HFFc6 (cell line): ENCODE measurements at regions not wholly inside any gene's neighbourhood (a gene's known extent, or its start where the extent isn't known, plus 50 kb on each side); places are given as distances from the start of the nearest gene placed in this dataset.

Source experiments
- DNase-seq: peaks from one replicate; pipeline ENCODE4 v3.0.0-alpha.2; 2018
- H3K27ac Mint-ChIP-seq: 2 replicates; pipeline ENCODE4 v1.8.0; 2020; ENCODE audit warnings: mild to moderate bottlenecking, mixed read lengths
- H3K27me3 Mint-ChIP-seq: 2 replicates; pipeline ENCODE4 v1.8.0; 2021; ENCODE audit warnings: mild to moderate bottlenecking, moderate library complexity, mixed read lengths; ENCODE audit not compliant: insufficient read depth
- H3K36me3 Mint-ChIP-seq: 2 replicates; pipeline ENCODE4 v1.8.0; 2021; ENCODE audit warnings: low read depth, mixed read lengths
- H3K4me1 Mint-ChIP-seq: 2 replicates; pipeline ENCODE4 v1.8.0; 2020; ENCODE audit warnings: low read depth, mixed read lengths
- H3K4me3 Mint-ChIP-seq: 2 replicates; pipeline ENCODE4 v1.8.0; 2020; ENCODE audit warnings: mild to moderate bottlenecking, moderate library complexity, mixed read lengths
- H3K9me3 Mint-ChIP-seq: 2 replicates; pipeline ENCODE4 v1.8.0; 2020; ENCODE audit warnings: mild to moderate bottlenecking, mixed read lengths
- TF ChIP-seq, protein P1 (sequence below): fragments of 200-600 bp; sonication (generic); IDR thresholded peaks from 2 replicates; pipeline ENCODE4 v1.5.0; 2021; ENCODE audit warnings: antibody characterized with exemption, mild to moderate bottlenecking

- Mint-ChIP-seq H3K27ac (no peak overlapping the region), H3K4me1 (peaks cover 8% of the 10 kb centered on the region)
Measured at GRCh38 chr5:68732251-68732650, 361.6 kb upstream of the SLC30A5 start.

GRCh38 chr5:68734781-68735180, 359.0 kb upstream of the SLC30A5 start:
- Mint-ChIP-seq H3K36me3 (no peaks in the 10 kb centered on the region; the same call in 1 of the 2 replicates), H3K27ac (no peak overlapping the region), H3K27me3 (peaks cover 11% of the 10 kb centered on the region), H3K4me1 (peaks cover 8% of the 10 kb centered on the region), H3K4me3 (no peak overlapping the region), H3K9me3 (no peaks in the 10 kb centered on the region)
- DNase-seq: no peak
- TF ChIP-seq, protein P1, sequence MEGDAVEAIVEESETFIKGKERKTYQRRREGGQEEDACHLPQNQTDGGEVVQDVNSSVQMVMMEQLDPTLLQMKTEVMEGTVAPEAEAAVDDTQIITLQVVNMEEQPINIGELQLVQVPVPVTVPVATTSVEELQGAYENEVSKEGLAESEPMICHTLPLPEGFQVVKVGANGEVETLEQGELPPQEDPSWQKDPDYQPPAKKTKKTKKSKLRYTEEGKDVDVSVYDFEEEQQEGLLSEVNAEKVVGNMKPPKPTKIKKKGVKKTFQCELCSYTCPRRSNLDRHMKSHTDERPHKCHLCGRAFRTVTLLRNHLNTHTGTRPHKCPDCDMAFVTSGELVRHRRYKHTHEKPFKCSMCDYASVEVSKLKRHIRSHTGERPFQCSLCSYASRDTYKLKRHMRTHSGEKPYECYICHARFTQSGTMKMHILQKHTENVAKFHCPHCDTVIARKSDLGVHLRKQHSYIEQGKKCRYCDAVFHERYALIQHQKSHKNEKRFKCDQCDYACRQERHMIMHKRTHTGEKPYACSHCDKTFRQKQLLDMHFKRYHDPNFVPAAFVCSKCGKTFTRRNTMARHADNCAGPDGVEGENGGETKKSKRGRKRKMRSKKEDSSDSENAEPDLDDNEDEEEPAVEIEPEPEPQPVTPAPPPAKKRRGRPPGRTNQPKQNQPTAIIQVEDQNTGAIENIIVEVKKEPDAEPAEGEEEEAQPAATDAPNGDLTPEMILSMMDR: no peak

More at GRCh38 chr5:68732251-68732650, 361.6 kb upstream of the SLC30A5 start:
- no peaks in the 10 kb centered on the region for H3K36me3 Mint-ChIP-seq
- peaks cover 6% of the 10 kb centered on the region; the same call in 1 of the 2 replicates for H3K27me3 Mint-ChIP-seq
- H3K9me3 Mint-ChIP-seq: no peaks in the 10 kb centered on the region
- no peak overlapping the region for H3K4me3 Mint-ChIP-seq
- TF ChIP-seq, protein P1: no peak
- no peak for DNase-seq

DNA sequence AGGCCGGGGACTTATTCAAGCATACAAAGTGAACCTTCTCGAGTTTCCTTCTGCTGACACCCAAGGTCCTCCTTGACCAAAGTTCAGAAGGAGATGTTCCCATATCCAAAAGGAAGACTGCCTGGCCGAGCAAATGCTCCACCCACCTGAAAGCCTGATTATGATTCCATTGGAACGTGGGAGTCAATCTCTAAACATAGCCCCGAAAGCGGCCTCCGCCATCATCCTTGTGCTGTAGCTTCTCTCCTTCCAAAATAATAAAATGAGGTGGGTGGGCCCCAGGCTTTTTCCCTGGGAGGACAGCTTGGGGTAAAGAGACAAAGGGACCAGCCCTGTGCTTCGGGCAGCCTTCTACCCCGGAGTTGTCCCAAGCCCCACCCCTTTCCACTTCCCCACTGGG, 355.6 kb upstream of the SLC30A5 start:
- H3K36me3 Mint-ChIP-seq: no peaks in the 10 kb centered on the region; the same call in 1 of the 2 replicates
- H3K27me3 Mint-ChIP-seq: peaks cover 9% of the 10 kb centered on the region
- H3K4me1 Mint-ChIP-seq: no peaks in the 10 kb centered on the region
- TF ChIP-seq, protein P1: no peak
- no peak for DNase-seq
- H3K9me3 Mint-ChIP-seq: no peaks in the 10 kb centered on the region
- no peak overlapping the region for H3K27ac Mint-ChIP-seq
- H3K4me3 Mint-ChIP-seq: no peak overlapping the region

GRCh38 chr5:68738841-68739240, 355.0 kb upstream of the SLC30A5 start:
- Mint-ChIP-seq H3K9me3 (no peaks in the 10 kb centered on the region), H3K4me3 (no peak overlapping the region), H3K4me1 (no peaks in the 10 kb centered on the region), H3K36me3 (no peaks in the 10 kb centered on the region; the same call in 1 of the 2 replicates), H3K27ac (no peak overlapping the region), H3K27me3 (peaks cover 9% of the 10 kb centered on the region)
- TF ChIP-seq, protein P1: no peak
- no peak for DNase-seq

GRCh38 chr5:68739752-68740151, 354.1 kb upstream of the SLC30A5 start:
- H3K27ac Mint-ChIP-seq: no peak overlapping the region
- H3K4me1 Mint-ChIP-seq: no peaks in the 10 kb centered on the region
- H3K27me3 Mint-ChIP-seq: peaks cover 7% of the 10 kb centered on the region
- no peaks in the 10 kb centered on the region; the same call in 1 of the 2 replicates for H3K36me3 Mint-ChIP-seq
- no peak overlapping the region for H3K4me3 Mint-ChIP-seq
- DNase-seq: no peak
- H3K9me3 Mint-ChIP-seq: no peaks in the 10 kb centered on the region
- TF ChIP-seq, protein P1: no peak
